NCI-H345 (cell line): ENCODE measurements at regions not wholly inside any gene's neighbourhood (a gene's known extent, or its start where the extent isn't known, plus 50 kb on each side); places are given as distances from the start of the nearest gene placed in this dataset.
A peak's percentile ranks its signal among the peaks of the same experiment; 100 is the strongest.

Source experiments
- DNase-seq: peaks from one replicate; lab custom pipeline; 2025; lab: John Stamatoyannopoulos, UW

DNA sequence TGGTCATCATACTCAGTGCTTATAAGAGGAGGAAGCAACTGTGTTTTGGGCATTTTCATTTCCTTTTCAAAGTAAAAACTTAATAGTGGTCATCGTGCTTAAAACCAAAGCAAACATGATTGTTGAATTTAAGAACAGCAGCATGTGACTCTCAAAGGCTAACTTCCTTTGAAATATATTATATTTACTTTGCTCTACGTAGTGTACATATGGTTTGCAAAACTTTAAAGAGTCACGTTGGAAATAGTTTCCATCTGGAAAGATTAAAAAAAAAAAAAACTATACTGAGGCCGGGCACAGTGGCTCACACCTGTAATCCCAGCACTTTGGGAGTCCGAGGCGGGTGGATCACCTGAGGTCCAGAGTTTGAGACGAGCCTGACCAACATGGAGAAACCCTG is 367.9 kb upstream of the BCHE start:
- no peak for DNase-seq

DNA sequence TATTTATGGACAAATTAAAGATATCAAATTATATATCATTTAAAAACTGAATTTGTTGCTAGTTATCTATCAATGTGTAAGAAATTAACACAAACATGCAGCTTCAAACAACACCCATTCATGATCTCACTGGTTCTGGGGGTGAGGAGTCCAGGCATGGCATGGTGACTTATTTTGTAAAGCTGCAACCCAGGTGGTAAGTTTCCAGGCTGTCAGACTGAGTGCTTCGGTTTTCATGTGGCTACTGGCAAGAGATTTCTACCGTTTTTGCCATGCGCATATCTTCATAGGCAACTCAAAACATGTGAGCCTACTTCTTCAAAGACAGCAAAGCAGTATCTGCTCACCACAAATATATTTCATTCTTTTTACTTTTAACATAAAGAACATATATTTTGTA is 364.3 kb upstream of the BCHE start:
- DNase-seq: no peak

DNA sequence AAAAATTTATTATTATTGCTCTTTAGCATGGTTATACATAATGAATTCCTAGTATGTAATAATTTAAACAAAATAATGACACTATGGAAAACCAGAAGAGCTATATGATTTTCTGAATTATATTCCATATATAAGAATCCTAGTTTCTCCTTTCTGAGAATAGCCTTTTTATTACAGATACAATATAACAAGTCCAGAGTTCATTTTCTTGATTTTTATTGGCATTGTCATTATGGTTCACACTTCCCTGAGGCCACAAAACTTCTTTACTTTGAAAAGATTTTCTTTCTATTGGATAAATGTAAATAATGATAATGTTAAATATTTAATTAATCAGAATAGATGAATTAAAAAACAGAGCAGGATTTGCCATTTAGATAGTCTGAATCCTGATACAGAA is 362.3 kb upstream of the BCHE start:
- no peak for DNase-seq

DNA sequence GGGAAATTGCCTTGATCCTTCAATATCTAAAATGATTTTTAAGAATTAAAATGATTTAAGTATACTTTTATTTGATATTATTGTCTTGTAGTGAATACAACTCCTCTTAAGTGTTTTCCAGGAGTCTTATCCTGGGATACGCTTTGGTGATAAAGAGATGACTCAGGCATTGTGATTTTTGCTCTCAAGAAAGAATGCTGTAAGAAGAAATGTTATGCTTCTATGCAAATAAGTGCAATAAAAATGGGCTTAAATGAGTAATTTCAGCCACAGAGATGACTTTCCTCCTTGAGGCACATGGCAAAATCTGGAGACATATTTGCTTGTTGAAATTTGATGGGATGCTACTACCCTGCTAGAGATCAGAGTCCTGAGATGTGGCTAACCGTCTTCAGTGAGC is 358.6 kb upstream of the BCHE start:
- DNase-seq: no peak

DNA sequence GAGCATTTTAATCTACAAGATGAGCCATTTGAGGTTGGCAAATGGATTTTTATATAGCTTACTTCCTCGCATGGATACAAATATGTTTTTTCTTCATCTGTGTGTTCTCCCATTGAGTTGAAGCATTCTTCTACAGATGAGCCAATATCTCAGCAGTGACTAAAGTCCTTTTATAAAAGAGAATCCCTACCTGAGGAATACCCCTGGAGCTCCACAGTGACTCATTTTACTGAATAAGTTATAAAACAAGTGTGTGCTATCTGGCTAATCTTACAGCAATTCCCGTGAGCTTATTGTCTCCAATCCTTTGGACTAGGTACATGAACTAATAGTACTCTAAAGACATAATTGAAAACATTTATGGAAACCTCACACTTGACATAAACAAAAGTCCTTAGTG is 354.2 kb upstream of the BCHE start:
- DNase-seq: no peak

DNA sequence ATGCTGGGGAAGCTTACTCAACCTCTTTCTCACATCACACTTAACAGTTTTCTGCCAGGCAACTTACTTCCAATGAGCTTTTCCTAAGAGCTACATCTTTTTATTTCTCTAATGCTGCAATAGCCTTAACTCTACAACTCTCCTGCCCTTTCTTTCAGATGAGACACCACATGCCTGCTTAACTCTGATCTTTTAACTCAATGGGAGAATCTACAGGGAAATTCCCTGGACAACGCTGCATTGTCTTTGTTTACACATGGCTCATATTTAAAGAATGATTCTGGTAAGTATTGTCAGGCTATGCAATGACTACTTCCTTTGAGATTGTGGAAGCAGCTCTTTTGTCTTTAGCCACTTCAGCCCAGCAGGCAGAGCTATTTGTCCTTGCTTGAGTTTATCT is 353.1 kb upstream of the BCHE start:
- peak; percentile 2 for DNase-seq

DNA sequence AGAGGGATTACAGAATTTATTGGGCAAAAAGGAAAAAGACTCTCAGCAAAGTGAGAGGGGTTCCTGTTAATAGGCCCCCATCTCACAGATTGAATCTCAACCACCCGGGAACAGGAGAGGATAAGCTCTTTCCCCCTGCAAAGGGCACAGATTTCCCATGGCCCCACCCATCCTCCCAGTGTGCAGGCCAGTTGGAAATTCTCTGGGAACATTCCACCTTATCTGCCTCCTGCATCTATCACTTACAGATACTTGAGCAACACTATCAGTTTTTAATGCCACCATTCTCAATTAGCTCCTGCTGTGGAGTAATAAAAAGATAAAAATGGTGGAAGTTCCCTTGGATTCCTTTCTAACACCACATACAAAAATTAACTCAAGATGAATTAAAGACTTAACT is 350.0 kb upstream of the BCHE start:
- DNase-seq: no peak

DNA sequence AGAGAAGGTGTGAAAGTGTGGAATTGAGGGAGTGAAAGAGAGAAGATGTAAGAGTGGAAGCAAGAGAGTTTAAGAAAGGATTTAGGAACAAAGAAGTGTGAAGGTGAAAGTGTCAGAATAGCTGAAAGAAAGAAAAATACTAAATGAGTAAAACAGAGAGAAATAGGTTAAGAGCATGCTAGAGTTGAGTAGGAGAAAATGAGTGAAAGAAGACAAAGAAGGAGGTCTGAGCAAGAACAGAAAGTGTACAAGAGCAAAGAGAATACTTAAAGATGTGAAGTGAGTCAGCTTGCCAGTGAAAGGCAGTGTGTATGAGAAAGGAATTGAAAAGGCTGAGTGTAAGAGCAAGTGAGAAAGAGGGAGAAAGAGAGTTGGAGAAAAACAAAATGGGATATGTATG is 348.8 kb upstream of the BCHE start:
- DNase-seq: no peak

DNA sequence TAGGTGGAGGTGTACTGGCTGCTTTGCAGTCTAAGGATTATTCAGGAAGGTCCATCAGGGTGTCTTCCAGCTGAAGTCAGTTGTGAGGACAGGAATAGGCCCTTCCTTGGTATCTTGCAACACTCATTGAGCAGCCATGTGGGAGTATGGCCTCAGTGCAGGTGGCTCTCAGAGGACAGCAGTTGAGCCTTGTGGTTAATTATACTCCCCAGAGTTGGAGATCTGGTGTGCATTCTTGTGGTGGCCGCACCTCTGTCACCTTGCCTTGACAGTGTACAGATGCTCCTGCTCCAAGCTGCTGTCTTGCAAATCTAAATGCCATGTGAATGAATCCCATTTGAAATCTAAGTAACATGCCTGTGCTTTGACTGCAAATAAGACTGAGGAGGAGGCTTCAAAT is 339.9 kb upstream of the BCHE start:
- no peak for DNase-seq

DNA sequence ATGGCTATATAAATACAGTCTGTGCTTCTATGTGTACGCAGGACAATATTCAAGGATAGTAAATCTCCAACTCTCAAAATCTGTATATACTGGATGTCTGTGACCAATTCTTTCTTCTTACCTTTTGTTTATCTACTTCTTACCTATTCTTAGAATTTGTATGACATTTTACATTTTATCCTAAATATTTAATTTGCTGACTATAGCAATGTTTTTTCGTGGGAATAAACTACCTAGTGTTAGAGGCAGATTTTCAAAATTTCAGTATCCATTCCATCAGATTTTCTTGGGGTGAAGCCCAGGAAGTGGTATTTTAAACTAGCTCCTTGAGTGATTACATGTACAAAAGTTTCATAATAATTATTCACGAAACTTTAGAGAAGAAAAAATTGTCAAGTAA is 334.5 kb upstream of the BCHE start:
- DNase-seq: no peak

DNA sequence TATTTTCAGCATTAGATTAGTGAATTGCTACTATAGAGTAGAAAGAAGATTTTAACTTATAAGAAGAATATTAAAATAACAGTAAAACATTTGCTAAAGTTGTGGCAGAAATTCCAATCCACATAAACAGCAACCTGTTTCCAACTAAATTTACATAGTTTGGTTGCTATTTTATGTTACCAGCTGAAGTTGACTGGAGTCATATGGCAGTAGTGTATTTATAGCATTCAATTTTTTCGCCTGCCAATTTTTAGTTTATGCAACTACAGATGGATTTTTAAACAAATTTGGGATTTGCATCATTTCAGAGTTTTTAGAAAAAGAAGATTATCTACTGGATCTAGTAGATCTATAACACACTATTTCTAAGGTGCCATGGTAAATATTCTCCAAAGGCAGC is 332.5 kb upstream of the BCHE start:
- DNase-seq: no peak

DNA sequence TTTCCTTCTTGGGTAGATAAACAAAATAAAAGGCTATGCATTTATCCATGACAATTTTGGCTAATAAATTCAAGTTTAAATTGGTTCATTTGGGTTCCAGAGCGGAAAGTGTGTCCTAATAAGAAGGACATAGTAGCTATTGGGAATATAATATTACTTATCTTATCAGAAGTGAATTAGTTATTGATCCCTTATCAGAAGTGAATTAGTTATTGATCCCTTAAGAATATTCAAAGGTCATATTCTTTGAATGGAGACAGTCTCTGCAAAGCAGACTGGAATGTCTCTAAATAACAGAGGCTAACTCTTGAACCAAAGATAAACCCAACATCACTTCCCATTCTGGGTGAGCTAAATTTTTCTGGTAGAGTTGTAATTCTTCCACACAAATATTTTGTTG is 290.7 kb upstream of the BCHE start:
- DNase-seq: no peak

DNA sequence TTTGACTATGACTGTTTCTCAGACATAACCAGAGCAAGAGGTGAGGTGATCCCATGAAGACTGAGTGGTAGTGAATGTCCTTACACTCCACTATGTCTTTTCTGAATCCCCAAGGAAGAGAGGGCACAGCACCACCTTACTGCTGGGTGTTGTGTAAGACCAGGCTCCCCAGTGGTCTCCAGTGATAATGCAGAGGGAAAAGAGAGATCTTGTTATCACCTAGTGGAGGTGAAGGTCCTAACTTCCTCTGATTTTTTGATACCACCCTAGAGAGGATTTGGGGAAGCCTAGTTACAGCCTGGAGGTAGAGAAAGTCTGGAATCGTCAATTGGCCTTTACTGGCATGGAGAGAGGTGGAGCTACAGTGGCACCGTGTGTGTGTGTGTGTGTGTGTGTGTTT is 288.0 kb upstream of the BCHE start:
- no peak for DNase-seq

DNA sequence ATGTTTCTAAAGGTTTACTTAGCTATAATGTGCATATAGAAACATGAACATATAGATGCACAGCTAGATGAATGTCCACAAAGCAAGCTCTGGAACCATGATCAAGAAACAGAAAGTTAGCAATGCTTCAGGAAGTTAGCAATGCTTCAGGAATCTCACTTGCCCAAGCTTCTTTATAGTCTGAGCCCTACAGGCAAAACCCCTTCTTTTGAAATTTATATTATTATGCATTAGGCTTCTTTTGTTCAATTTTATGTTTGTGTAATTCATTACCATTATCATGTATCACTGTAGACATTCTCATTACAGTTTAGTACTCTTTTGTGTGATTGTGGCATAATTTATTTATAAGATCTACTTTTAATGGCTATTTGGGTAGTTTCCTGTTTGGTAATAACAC is 286.4 kb upstream of the BCHE start:
- DNase-seq: no peak

DNA sequence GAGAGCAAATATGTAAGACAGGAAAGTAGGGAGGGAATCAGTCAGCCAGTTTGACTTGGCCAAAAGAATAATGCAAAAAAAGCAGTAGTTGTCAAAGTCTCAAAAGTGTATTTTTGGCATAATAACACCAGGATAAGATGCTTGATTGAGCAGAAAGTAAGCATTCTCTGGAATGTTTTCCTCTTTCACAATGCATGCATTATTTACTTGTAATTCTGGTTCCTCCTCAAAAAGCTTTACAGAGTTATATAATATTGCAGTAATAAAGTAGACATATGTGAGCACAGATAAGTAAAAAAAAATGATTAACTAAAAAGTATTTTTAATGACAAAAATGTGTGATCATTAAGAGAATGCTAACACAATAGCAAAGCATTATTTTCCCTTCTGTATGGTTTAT is 285.9 kb upstream of the BCHE start:
- DNase-seq: no peak

DNA sequence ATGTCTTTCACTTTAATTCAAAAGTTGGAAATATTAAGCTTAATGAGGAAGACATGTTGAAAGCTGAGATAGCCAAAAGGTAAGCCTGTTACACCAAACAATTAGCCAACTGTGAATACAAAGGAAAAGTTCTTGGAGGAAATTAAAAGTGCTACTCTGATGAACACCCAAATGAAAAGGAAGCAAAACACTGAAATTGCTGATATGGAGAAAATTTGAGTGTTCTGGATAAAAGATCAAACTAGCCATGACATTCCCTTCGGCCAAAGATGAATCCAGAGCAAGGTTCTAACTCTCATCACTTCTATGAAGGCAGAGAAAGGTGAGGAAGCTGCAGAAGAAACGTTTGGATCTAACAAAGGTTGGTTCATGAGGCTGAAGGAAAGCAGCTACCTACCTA is 280.8 kb upstream of the BCHE start:
- DNase-seq: no peak

DNA sequence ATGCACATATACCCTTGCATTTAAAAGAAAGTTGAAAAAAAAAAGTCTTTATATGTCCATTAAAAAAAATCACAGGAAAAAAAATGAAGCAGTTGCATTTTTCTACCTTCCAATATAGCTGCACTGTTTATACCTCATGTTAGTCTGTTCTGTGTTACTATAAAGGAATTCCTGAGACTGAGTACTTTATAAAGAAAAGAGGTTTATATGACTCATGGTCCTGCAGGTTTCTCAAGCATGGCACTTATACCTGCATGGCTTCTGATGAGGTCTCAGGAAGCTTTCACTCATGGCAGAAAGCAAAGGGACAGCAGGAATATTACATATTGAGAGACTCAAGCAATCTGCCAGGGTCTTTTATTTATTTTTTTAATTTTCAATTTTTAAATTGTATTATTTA is 277.2 kb upstream of the BCHE start:
- DNase-seq: no peak

DNA sequence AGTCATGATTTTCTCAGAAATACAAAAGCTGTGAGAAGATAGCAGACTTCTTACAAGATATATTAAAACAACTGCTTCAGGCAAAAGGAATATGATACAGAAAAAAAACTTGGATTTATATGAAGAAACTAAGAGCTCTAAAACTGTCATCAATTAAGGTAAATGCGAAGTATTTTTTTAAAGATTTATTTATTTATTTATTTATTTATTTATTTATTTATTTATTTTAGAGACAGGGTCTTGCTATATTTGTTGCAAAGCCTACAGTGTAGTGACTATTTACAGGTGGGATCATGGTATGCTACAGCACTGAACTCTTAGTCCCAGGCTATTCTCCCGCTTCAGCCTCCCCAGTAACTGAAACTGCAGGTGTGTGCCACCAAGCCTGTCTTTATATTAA is 274.3 kb upstream of the BCHE start:
- no peak for DNase-seq

DNA sequence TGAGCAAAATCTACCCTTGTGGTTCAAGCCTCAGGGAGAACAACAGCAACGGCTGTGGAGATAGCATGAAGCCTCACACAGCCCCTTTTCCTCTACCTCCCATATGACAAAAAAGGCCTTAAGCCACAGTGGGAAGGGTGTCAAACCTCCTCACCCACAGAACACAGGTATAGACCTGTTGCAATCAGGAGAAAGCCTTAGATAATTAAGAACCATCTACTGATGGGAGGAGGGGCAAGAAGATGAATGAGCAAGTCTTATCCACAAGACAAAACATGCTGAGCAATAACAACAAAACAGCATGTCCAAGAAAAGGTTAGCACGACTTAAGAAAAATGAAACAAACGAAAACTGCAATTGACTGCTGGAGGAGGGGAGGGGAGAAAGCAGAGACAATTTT is 272.9 kb upstream of the BCHE start:
- DNase-seq: no peak

DNA sequence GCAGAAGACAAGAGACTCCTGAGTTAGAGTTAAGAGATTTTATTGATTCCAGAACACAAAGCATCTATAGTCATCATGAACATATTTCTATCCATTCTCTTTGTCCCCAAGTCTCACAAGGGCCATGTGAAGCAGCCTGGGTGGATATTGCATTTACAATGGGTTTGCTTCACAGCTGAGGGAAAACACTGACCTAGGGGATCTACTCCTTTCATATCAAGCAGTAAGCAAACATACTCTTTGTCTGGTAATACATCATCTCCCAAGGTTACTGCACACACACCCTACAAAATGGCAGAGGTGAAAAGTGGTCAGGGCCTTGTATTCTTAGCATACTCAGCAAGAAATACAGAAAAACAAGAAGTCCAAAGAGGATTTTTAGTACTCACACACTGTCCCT is 267.7 kb upstream of the BCHE start:
- DNase-seq: peak; percentile 29

DNA sequence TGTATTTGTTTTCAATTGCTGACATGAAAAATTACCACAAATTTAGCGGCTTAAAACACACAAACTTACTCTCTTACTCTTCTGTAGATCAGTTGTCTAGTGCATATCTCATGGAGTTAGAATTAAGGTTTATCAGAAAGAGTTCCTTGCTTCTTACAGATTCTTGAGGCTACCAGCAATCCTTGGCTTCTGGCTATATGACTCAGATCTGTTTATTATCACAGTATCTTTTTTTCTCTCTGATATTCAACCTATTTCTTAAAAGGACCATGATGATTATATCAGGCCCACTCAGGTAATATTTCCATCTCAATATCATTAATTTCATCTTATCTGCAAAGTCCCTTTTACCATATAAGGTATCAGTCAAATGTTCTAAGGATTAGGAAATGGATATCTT is 263.5 kb upstream of the BCHE start:
- no peak for DNase-seq

DNA sequence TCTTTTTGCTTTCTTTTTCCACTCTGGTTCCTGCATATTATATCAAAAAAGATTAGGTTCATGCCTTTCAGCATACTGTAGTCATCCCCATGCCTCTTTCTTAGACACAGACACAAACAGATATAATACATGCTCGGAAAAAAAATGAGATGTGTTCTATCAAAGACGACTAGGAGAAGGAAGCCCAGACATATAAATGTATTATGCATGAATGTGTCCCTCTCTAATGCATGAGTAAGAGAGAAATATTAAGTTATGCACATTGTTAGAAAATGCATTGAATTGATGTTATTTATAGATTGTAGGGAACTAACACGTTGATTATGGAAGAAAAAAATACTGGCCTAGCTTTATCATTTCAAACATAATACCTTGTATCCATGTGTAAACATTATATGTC is 252.4 kb upstream of the BCHE start:
- no peak for DNase-seq

DNA sequence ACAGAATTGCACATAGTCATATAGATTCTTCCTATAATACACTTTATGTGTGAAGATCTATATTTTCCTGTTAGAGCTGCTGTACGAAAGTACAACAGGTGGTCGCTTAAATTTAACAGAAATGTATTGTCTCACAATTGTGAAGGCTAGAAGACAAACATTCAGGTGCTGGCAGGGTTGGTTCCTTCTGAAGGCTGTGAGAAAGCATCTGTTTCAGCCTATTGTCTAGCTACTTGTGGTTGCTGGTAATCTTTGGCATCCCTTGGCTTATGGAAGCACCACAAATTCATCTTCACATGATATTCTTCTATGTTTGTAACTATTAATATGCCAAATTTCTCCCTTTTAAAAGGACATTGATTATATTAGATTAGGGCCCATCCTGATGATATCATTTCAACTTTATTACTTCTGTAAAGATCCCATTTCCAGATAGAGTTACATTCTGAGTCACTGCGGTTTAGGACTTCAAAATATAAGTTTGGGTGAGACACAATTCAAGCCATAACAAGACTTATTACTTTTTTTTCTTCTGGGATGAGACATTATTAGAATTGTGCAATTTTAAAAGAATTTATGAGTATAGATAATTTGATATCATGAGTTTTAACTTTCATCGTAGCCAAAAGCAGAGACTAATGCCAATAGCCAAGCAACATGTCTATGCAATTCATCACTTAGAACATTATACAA is 248.1 kb upstream of the BCHE start:
- DNase-seq: no peak

DNA sequence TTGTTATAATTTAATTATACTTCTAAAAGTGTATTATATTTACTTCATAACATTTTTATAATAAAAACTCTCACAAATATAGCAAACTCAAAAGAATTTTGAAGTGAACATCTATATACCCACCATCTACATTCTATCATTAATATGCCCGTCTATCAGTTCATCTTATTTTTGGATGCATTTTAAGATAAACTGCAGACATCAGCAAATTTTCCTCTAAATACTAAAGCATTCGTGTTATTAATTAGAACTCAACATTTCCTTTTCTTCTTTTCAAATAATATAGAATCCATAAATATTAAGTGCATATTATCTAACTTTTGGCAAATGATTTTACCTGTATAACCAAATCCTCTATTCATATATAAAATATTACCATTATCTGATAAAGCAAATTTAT is 242.9 kb upstream of the BCHE start:
- DNase-seq: no peak

DNA sequence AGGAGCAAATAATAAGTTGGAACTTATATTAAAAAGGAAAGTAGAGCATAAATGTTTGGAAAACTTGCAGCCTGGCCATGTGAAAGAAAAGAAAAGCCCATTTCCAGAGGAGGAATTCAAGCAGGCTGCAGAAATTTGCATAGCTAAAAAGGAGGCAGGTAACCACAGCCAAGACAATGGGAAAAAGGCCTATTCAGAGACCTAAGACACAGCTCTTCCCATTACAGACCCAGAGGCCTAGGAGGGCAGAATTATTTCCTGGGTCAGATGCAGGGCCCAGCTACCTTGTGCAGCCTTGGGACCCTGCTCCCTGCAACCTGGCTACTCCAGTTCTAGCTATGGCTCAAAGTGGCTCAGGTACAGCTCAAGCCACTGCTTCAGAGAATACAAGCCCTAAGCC is 234.6 kb upstream of the BCHE start:
- DNase-seq: no peak
